VCaP (cell line): ENCODE measurements at regions not wholly inside any gene's neighbourhood (a gene's known extent, or its start where the extent isn't known, plus 50 kb on each side); places are given as distances from the start of the nearest gene placed in this dataset.

Experiments
- H3K27ac ChIP-seq: fragments of 450-650 bp; 2 replicates; pipeline ENCODE4 v1.5.1; 2017
- TF ChIP-seq, protein P1 (sequence below): fragments of 450-650 bp; conservative IDR thresholded peaks from 2 replicates; pipeline ENCODE4 v1.5.1; 2017; ENCODE audit warnings: mild to moderate bottlenecking, moderate library complexity

GRCh38 chr15:87570206-87570605, 686.3 kb downstream of the NTRK3 start:
- TF ChIP-seq, protein P1, sequence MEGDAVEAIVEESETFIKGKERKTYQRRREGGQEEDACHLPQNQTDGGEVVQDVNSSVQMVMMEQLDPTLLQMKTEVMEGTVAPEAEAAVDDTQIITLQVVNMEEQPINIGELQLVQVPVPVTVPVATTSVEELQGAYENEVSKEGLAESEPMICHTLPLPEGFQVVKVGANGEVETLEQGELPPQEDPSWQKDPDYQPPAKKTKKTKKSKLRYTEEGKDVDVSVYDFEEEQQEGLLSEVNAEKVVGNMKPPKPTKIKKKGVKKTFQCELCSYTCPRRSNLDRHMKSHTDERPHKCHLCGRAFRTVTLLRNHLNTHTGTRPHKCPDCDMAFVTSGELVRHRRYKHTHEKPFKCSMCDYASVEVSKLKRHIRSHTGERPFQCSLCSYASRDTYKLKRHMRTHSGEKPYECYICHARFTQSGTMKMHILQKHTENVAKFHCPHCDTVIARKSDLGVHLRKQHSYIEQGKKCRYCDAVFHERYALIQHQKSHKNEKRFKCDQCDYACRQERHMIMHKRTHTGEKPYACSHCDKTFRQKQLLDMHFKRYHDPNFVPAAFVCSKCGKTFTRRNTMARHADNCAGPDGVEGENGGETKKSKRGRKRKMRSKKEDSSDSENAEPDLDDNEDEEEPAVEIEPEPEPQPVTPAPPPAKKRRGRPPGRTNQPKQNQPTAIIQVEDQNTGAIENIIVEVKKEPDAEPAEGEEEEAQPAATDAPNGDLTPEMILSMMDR: no peak
- H3K27ac ChIP-seq: no peak overlapping the region

DNA sequence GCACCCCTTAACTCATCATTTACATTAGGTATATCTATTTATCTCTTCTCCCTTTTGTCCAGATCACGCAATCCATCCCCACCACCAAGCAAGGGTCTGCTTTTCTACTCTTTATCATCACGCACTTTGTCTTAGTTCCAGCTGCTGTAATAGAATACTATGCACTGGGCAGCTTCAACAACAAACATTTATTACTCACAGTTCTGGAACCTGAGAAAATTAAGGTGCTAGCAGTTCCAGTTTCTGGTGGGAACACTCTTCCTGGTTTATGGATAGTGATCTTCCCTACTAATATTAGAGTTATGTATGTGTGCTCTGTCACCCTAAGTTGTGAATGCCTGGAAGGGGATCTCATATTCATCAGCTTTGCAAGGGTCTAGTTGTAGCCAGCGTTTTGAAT, 687.0 kb downstream of the NTRK3 start:
- H3K27ac ChIP-seq: no peak overlapping the region
- TF ChIP-seq, protein P1: no peak

DNA sequence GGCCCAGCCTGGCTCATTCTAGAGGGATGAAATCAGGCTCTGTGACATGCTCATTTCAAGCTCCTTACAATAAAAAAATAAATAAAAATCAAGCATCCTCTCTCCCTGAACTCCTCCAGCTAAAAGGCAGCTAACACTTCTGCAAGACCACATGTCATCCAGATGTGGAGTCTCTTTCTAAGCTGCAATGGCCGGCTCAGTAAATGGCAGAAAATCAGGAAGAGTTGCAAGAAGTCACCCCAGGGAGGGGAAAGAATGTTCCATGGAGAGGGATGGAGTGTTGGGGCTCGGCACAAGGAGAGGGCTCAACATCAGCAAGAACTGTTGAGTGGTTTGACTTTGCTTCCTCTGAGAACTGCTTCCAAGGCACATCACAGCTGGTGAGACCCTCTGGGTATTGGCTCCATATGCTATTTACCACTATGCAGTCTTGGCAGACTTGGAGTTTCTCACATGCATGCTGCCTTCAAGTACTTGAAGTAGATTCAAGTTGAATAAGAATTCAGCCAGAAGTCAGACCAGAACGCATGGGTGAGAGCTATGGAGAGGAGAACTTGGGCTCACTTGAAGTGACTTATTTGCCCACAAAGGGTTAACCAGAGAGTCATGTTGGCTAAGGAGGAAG, 689.0 kb downstream of the NTRK3 start:
- H3K27ac ChIP-seq: no peak overlapping the region
- TF ChIP-seq, protein P1: no peak

DNA sequence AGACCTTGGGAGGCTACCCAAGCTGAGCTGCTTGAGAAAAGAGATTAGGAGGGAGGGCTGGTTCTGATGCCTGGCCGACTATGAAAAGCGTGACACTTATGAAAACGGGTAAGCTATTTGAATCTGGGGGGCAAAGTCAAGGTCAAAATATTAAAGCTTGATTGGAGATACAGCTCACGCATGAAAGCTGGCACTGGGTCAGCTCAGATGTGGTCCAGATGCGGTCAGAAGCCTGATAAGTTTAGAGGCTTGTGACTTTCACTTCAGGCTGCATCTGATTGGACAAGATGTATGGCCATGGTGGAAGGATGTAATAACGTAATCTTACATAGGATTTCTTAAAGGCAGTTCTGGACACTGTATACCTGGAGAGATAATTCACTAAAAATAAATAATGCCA, 690.3 kb downstream of the NTRK3 start:
- H3K27ac ChIP-seq: no peak overlapping the region
- TF ChIP-seq, protein P1: no peak

DNA sequence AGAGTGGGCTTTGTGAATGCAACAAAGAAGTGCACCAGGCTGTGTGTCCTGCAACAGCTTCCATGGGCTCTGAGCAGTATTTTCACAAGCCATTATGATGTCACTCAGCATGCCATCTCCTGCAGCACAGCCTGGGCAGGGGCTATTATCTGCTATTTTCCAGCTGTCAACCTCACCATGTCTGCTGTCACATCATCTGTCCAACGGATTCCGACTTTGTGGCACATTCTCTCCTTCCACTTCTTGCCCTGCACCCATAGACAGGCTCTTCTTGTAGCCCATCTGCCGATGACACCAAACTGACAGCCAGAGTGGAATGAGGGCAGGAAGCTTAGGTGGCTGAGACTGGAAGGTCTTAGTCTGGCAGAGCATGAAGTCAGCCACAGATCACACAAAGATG, 691.9 kb downstream of the NTRK3 start:
- H3K27ac ChIP-seq: no peak overlapping the region

DNA sequence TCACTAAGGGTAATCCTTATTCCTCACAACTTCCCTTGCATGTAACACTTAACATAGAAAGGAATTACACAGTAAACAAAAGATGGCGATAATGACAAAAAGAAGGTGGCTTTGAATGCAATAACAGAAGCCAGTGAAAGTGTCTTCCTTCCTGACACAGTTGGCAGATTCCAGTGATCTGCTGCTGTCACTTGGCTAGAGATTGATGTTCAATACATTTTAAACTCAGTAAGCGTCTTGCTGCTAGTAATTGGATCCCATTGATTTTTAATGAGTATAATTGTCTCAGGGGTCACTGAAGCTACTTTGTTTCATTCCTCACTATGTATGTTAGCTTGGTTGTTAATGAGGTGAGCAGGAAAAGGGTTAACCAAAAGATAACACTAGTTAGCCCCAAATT, 692.7 kb downstream of the NTRK3 start:
- H3K27ac ChIP-seq: no peak overlapping the region
- TF ChIP-seq, protein P1: no peak

More for the DNA sequence above, 691.9 kb downstream of the NTRK3 start:
- TF ChIP-seq, protein P1: no peak

- no peak overlapping the region for H3K27ac ChIP-seq
- TF ChIP-seq, protein P1: no peak
Measured at GRCh38 chr15:87562203-87562602, 694.3 kb downstream of the NTRK3 start.
